SH-SY5Y (cell line): ENCODE measurements at regions not wholly inside any gene's neighbourhood (a gene's known extent, or its start where the extent isn't known, plus 50 kb on each side); places are given as distances from the start of the nearest gene placed in this dataset.

Experiments
- GATA2 ChIP-seq: IDR thresholded peaks from 2 replicates; pipeline ENCODE4 v1.6.1; 2011; ENCODE audit warnings: mild to moderate bottlenecking, low read depth, low read length
- GATA3 ChIP-seq: IDR thresholded peaks from 2 replicates; pipeline ENCODE4 v1.6.1; 2011; ENCODE audit warnings: low read depth, mild to moderate bottlenecking, low read length, moderate library complexity

DNA sequence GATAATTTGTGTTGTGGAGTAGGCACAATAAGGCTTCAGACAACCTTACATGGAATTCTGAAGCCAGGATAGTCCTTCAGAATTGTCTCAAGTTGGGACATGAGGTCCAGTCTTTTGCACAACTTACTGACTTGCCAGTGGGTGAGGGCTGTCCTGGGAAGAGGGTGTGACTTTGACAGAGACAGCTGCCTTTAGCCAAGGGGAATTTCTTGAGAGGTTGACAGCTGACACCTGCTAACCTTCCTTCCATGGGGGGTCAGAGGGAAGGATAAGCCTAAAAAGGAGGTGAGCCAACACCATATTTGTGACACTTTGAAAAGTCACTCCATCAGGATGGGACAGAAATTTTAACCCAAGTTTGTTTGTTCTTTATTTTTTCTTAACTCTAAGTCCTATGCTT, 907.8 kb upstream of the CRIM1 start:
- TF ChIP-seq GATA3 (no peak), GATA2 (no peak)
